ENCODE measurements at regions not wholly inside any gene's neighbourhood (a gene's known extent, or its start where the extent isn't known, plus 50 kb on each side); places are given as distances from the start of the nearest gene placed in this dataset.
"Not testable (repeated sequence)": the region's sequence is repeated elsewhere in the genome, so short reads cannot be mapped to it uniquely, and the experiment has no call there.

DNA sequence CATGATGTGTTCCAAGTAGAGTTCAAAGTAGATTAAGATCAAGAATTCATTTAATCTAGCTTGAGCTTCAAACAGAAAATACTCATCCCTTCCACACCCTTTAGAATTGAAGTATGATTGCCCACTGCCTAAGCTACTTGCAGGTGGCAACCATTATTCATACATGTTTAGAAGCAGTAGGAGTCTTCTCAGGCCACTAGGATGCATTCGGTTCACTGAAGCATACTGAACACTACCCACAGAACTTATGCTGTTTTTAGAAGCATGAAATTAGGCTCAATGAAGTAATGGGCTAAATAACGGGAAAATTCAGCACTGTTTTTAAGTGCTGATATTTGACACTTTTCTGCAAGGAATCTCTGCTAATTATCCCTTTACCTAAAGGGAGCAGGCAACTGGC, 263.4 kb downstream of the DEPDC1B start (continued):
- TF ChIP-seq POLR2A (IDR thresholded peaks at IDR 0.05; ENCODE audit: insufficient read depth in 1 of 2, low read depth in 2 of 2, low read length in 2 of 2) = no peak
- no peak for TF ChIP-seq NR2F2 (IDR thresholded peaks at IDR 0.05; ENCODE audit: borderline replicate concordance, low read depth)
- no peak for TF ChIP-seq ZBTB8A (CRISPR knock-in tag; IDR thresholded peaks at IDR 0.05; ENCODE audit: borderline replicate concordance, low read depth)

GRCh38 chr5:60435808-60436207, 264.2 kb downstream of the DEPDC1B start:
- FAIRE-seq (no peak), DNase-seq (ENCODE audit: low spot score) (no peak), ATAC-seq (no peak)
- H3K4me3 ChIP-seq (replicated peaks in 1 of 3; ENCODE audit: insufficient read depth in 1 of 3, low read depth in 2 of 3, low read length in 3 of 3) = no peak overlapping the region
- ChIA-PET POLR2A (interaction anchor here (0.7 to 1.9 kb wide), 4 partner anchors 11 to 52 kb away, joined by 3 to 8 read pairs (median 6); no protein-coding TSS in a partner anchor), CTCF (ENCODE audit: low intra/inter-chr PET ratio, low total read pairs) (no interaction called here)
- peaks cover 39% of the 10 kb centered on the region for H3K4me1 ChIP-seq (ENCODE audit: insufficient read depth, low read length)
- H3K79me2 ChIP-seq (ENCODE audit: insufficient read depth, low read length) = peaks cover 6% of the 10 kb centered on the region
- no peak overlapping the region for H3K27ac ChIP-seq (ENCODE audit: extremely low read length, insufficient read depth, low read length)
- no peak overlapping the region for H3K4me2 ChIP-seq (ENCODE audit: low read depth, low read length)
- H2AFZ ChIP-seq (ENCODE audit: low read length) = no peak overlapping the region
- TF ChIP-seq ZC3H4 (CRISPR knock-in tag; IDR thresholded peaks at IDR 0.05; ENCODE audit: borderline replicate concordance) = no peak
- TF ChIP-seq, protein P1, sequence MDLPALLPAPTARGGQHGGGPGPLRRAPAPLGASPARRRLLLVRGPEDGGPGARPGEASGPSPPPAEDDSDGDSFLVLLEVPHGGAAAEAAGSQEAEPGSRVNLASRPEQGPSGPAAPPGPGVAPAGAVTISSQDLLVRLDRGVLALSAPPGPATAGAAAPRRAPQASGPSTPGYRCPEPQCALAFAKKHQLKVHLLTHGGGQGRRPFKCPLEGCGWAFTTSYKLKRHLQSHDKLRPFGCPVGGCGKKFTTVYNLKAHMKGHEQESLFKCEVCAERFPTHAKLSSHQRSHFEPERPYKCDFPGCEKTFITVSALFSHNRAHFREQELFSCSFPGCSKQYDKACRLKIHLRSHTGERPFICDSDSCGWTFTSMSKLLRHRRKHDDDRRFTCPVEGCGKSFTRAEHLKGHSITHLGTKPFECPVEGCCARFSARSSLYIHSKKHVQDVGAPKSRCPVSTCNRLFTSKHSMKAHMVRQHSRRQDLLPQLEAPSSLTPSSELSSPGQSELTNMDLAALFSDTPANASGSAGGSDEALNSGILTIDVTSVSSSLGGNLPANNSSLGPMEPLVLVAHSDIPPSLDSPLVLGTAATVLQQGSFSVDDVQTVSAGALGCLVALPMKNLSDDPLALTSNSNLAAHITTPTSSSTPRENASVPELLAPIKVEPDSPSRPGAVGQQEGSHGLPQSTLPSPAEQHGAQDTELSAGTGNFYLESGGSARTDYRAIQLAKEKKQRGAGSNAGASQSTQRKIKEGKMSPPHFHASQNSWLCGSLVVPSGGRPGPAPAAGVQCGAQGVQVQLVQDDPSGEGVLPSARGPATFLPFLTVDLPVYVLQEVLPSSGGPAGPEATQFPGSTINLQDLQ (CRISPR knock-in tag; IDR thresholded peaks at IDR 0.05) = no peak
- TF ChIP-seq ZFAT (CRISPR knock-in tag; conservative IDR thresholded peaks at IDR 0.05) = no peak
- no peak for TF ChIP-seq TAF15 (IDR thresholded peaks at IDR 0.05; ENCODE audit: low read depth, low read length, poor library complexity, severe bottlenecking)
- TF ChIP-seq ATF3 (CRISPR knock-in tag; IDR thresholded peaks at IDR 0.05) = no peak
- TF ChIP-seq FOXA3 (CRISPR knock-in tag; IDR thresholded peaks at IDR 0.05) = peak; percentile 11; the same call in 1 of the 2 replicates
- H3K9me3 ChIP-seq (ENCODE audit: low read length) = no peaks in the 10 kb centered on the region
- no TSS peak for BruUV-seq (replicated peaks)
- H4K20me1 ChIP-seq (ENCODE audit: insufficient read depth, low read length) = no peaks in the 10 kb centered on the region
- H3K36me3 ChIP-seq (replicated peaks in 1 of 2; ENCODE audit: control insufficient read depth in 1 of 2, insufficient read depth in 2 of 2, low read length in 2 of 2) = no peaks in the 10 kb centered on the region
- H3K27me3 ChIP-seq (ENCODE audit: control insufficient read depth in 1 of 2, insufficient read depth in 2 of 2, low read length in 2 of 2) = no peaks in the 10 kb centered on the region
- intact Hi-C loops (cut with micrococcal nuclease; ENCODE audit: unreplicated experiment) (no loop called here), in situ Hi-C loops (cut with HindIII; ENCODE audit: extremely low pct_ligation_motif_present, low pct_unique_long_range_greater_than_20kb) (no loop called here)
- no peak overlapping the region for H3K9ac ChIP-seq (ENCODE audit: insufficient read depth, low read depth, low read length)

GRCh38 chr5:60426189-60426588, 273.8 kb downstream of the DEPDC1B start:
- POLR2A ChIA-PET; H4K20me1 ChIP-seq (ENCODE audit: insufficient read depth, low read length); ATAC-seq; FAIRE-seq; BruUV-seq (replicated peaks); DNase-seq (ENCODE audit: low spot score); H3K36me3 ChIP-seq (replicated peaks in 1 of 2; ENCODE audit: control insufficient read depth in 1 of 2, insufficient read depth in 2 of 2, low read length in 2 of 2); H3K27me3 ChIP-seq (ENCODE audit: control insufficient read depth in 1 of 2, insufficient read depth in 2 of 2, low read length in 2 of 2); H3K4me3 ChIP-seq (replicated peaks in 1 of 3; ENCODE audit: insufficient read depth in 1 of 3, low read depth in 2 of 3, low read length in 3 of 3); in situ Hi-C loops (cut with HindIII; ENCODE audit: extremely low pct_ligation_motif_present, low pct_unique_long_range_greater_than_20kb); H3K79me2 ChIP-seq (ENCODE audit: insufficient read depth, low read length); intact Hi-C loops (cut with micrococcal nuclease; ENCODE audit: unreplicated experiment); H3K9me3 ChIP-seq (ENCODE audit: low read length); H3K27ac ChIP-seq (ENCODE audit: extremely low read length, insufficient read depth, low read length); H2AFZ ChIP-seq (ENCODE audit: low read length); H3K4me1 ChIP-seq (ENCODE audit: insufficient read depth, low read length); H3K4me2 ChIP-seq (ENCODE audit: low read depth, low read length); H3K9ac ChIP-seq (ENCODE audit: insufficient read depth, low read depth, low read length); CTCF ChIA-PET (ENCODE audit: low intra/inter-chr PET ratio, low total read pairs): not testable (repeated sequence)
- WGBS (ENCODE audit: low lambda C conversion rate) = 95% methylated on average over 3 of the region's 3 CpGs
